ENCODE measurements at regions not wholly inside any gene's neighbourhood (a gene's known extent, or its start where the extent isn't known, plus 50 kb on each side); places are given as distances from the start of the nearest gene placed in this dataset.

- no peak for TF ChIP-seq CTCF (IDR thresholded peaks at IDR 0.05; ENCODE audit: low read depth, low read length)
- no peak for TF ChIP-seq MYC (IDR thresholded peaks at IDR 0.05; ENCODE audit: low read depth, low read length)
- TF ChIP-seq, protein P1, sequence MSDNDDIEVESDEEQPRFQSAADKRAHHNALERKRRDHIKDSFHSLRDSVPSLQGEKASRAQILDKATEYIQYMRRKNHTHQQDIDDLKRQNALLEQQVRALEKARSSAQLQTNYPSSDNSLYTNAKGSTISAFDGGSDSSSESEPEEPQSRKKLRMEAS (IDR thresholded peaks at IDR 0.05; ENCODE audit: low read depth, low read length): no peak
- no peak for TF ChIP-seq POLR2A (IDR thresholded peaks at IDR 0.05; ENCODE audit: extremely low read depth, insufficient read length)
Measured at GRCh38 chr2:8148260-8149006, 533.4 kb upstream of the ID2 start.

Measured in NB4 (cell line).